ENCODE measurements at regions not wholly inside any gene's neighbourhood (a gene's known extent, or its start where the extent isn't known, plus 50 kb on each side); places are given as distances from the start of the nearest gene placed in this dataset.

- FAIRE-seq (no peak), DNase-seq (ENCODE audit: low read depth, low spot score) (no peak)
- no peaks in the 10 kb centered on the region for H4K20me1 ChIP-seq (replicated peaks; ENCODE audit: control insufficient read depth, extremely low read depth, insufficient read depth, low read length)
- intact Hi-C loops (cut with micrococcal nuclease) = no loop called here
- no peaks in the 10 kb centered on the region for H3K9me3 ChIP-seq (replicated peaks; ENCODE audit: control insufficient read depth, insufficient read depth, low read length)
- H3K9ac ChIP-seq (replicated peaks; ENCODE audit: extremely low read depth, insufficient read depth, low read length) = no peak overlapping the region
- no peak overlapping the region for H3K4me3 ChIP-seq (replicated peaks in 1 of 3; ENCODE audit: insufficient read depth in 1 of 3, low read depth in 1 of 3, low read length in 3 of 3)
- no peaks in the 10 kb centered on the region for H3K79me2 ChIP-seq (ENCODE audit: control insufficient read depth, insufficient read depth, low read length)
- H3K4me1 ChIP-seq (ENCODE audit: control insufficient read depth, extremely low read depth, insufficient read depth, low read length) = no peaks in the 10 kb centered on the region
- H3K9me1 ChIP-seq (replicated peaks; ENCODE audit: control insufficient read depth, extremely low read depth, insufficient read depth, low read length) = no peaks in the 10 kb centered on the region
- ChIA-PET CTCF (no interaction called here), POLR2A (no interaction called here)
- TF ChIP-seq, protein P1, sequence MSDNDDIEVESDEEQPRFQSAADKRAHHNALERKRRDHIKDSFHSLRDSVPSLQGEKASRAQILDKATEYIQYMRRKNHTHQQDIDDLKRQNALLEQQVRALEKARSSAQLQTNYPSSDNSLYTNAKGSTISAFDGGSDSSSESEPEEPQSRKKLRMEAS (IDR thresholded peaks at IDR 0.05; ENCODE audit: insufficient read depth, insufficient read length) = no peak
- no peak for TF ChIP-seq POLR2A (IDR thresholded peaks at IDR 0.05; ENCODE audit: low read depth, low read length)
- TF ChIP-seq POLR2AphosphoS5 (IDR thresholded peaks at IDR 0.05; ENCODE audit: insufficient read depth, low read depth, low read length) = no peak
- TF ChIP-seq MYC (IDR thresholded peaks at IDR 0.05; ENCODE audit: low read depth, low read length) = no peak
- TF ChIP-seq GATA2 (IDR thresholded peaks at IDR 0.05; ENCODE audit: insufficient read depth, insufficient read length, low read depth, low read length) = no peak
- no peak overlapping the region for H2AFZ ChIP-seq (ENCODE audit: low read depth, low read length)
- no peak overlapping the region for H3K4me2 ChIP-seq (ENCODE audit: insufficient read depth, low read length)
- no peaks in the 10 kb centered on the region for H3K27me3 ChIP-seq (ENCODE audit: control insufficient read depth in 2 of 2, insufficient read depth in 2 of 2, low read length in 2 of 2)
- H3K36me3 ChIP-seq (ENCODE audit: control insufficient read depth in 2 of 2, extremely low read depth in 1 of 2, insufficient read depth in 2 of 2, low read length in 2 of 2) = no peaks in the 10 kb centered on the region
- no TSS peak for BruUV-seq (replicated peaks)
- no peak overlapping the region for H3K27ac ChIP-seq (ENCODE audit: insufficient read depth, low read depth, low read length)
- dilution Hi-C loops (cut with MboI; ENCODE audit: extremely low pct_ligation_motif_present, low sequenced_read_pairs) = no loop called here
Observed at GRCh38 chr12:67804168-67804567, 155.6 kb downstream of the DYRK2 start.

DNA sequence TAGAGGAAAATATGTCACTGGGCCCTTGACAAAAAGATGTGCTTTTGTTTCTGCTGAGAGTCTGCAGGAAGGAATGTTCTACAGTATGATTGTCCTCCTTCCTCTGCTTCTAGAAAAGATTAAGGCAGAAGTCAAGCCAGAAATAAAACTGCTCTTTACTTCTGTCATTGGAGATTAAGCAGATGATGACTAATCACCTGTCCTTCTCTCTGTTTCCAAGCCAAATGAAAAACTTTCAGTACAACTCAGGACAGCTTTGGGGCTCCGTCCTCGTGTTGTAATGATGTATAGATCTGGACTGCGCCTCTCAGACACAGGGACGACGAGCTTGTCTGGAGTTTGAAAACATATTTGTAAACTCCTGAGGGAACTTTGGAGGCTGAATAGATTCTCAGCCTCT, 159.3 kb downstream of the DYRK2 start:
- TF ChIP-seq POLR2A (IDR thresholded peaks at IDR 0.05; ENCODE audit: low read depth, low read length) (no peak), MYC (IDR thresholded peaks at IDR 0.05; ENCODE audit: low read depth, low read length) (no peak), POLR2AphosphoS5 (IDR thresholded peaks at IDR 0.05; ENCODE audit: insufficient read depth, low read depth, low read length) (no peak), FOS (IDR thresholded peaks at IDR 0.05; ENCODE audit: borderline replicate concordance, insufficient read depth, low read length) (no peak), GATA2 (IDR thresholded peaks at IDR 0.05; ENCODE audit: insufficient read depth, insufficient read length, low read depth, low read length) (no peak), EZH2 (IDR thresholded peaks at IDR 0.05; ENCODE audit: borderline replicate concordance, low read depth, low read length, severe bottlenecking) (no peak), CTCF (IDR thresholded peaks at IDR 0.05; ENCODE audit: extremely low read depth in 1 of 2, insufficient read depth in 1 of 2, low read depth in 1 of 2, low read length in 2 of 2) (no peak), JUN (IDR thresholded peaks at IDR 0.05; ENCODE audit: borderline replicate concordance, insufficient read depth, insufficient read length, low read depth) (no peak)
- TF ChIP-seq, protein P1 (IDR thresholded peaks at IDR 0.05; ENCODE audit: insufficient read depth, insufficient read length) = no peak
- dilution Hi-C loops (cut with MboI; ENCODE audit: extremely low pct_ligation_motif_present, low sequenced_read_pairs) (no loop called here), intact Hi-C loops (cut with micrococcal nuclease) (no loop called here)
- H3K9ac ChIP-seq (replicated peaks; ENCODE audit: extremely low read depth, insufficient read depth, low read length) = no peak overlapping the region
- H3K27ac ChIP-seq (ENCODE audit: insufficient read depth, low read depth, low read length) = no peak overlapping the region
- no peaks in the 10 kb centered on the region for H4K20me1 ChIP-seq (replicated peaks; ENCODE audit: control insufficient read depth, extremely low read depth, insufficient read depth, low read length)
- no peak for FAIRE-seq
- H3K36me3 ChIP-seq (ENCODE audit: control insufficient read depth in 2 of 2, extremely low read depth in 1 of 2, insufficient read depth in 2 of 2, low read length in 2 of 2) = no peaks in the 10 kb centered on the region
- no peak overlapping the region for H3K4me3 ChIP-seq (replicated peaks in 1 of 3; ENCODE audit: insufficient read depth in 1 of 3, low read depth in 1 of 3, low read length in 3 of 3)
- H3K4me2 ChIP-seq (ENCODE audit: insufficient read depth, low read length) = no peak overlapping the region
- DNase-seq (ENCODE audit: low read depth, low spot score) = no peak
- CTCF ChIA-PET = no interaction called here
- no peak overlapping the region for H2AFZ ChIP-seq (ENCODE audit: low read depth, low read length)
- no peaks in the 10 kb centered on the region for H3K4me1 ChIP-seq (ENCODE audit: control insufficient read depth, extremely low read depth, insufficient read depth, low read length)
- no peaks in the 10 kb centered on the region for H3K79me2 ChIP-seq (ENCODE audit: control insufficient read depth, insufficient read depth, low read length)
- no peaks in the 10 kb centered on the region for H3K9me1 ChIP-seq (replicated peaks; ENCODE audit: control insufficient read depth, extremely low read depth, insufficient read depth, low read length)
- no peaks in the 10 kb centered on the region for H3K27me3 ChIP-seq (ENCODE audit: control insufficient read depth in 2 of 2, insufficient read depth in 2 of 2, low read length in 2 of 2)
- POLR2A ChIA-PET = no interaction called here
- BruUV-seq (replicated peaks) = no TSS peak
- H3K9me3 ChIP-seq (replicated peaks; ENCODE audit: control insufficient read depth, insufficient read depth, low read length) = no peaks in the 10 kb centered on the region
